ENCODE measurements at regions not wholly inside any gene's neighbourhood (a gene's known extent, or its start where the extent isn't known, plus 50 kb on each side); places are given as distances from the start of the nearest gene placed in this dataset.

DNA sequence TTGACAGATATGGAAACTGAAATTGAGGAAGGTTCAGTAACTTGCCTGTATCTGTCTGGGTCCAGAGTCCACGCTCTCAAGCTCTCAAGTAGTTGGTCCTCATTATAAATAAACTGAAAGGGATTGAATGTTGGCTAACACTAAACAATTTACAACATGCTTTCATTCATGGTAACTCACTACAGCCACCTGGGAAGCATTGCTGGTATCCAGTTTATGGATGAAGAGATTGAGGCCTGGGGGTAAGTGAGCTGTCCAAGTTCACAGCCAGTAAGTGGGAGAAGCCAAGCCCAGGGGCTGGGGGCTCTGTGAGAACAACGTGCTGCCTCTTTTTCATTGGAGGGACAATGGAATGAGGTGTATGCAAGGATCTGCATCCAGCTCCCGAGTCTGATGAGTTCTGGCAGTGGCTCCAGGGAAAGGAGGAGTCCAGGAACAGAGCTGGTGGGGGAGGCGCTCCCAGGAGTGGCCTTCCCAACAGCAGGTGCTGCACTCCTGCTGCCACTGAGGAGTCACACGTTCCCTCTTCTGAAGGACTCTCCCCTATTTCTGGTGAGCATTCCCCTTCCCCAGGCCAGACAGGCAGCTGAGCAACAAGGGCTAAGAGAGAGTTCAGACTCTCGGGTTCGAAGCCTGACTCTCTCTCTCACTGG is 175.8 kb downstream of the CSNK2A3 start:
- no peak for DNase-seq (ENCODE audit: low read depth)

- DNase-seq (ENCODE audit: low read depth), result no peak
Measured at GRCh38 chr11:11173316-11174025, 179.6 kb downstream of the CSNK2A3 start.

- no peak for DNase-seq (ENCODE audit: low read depth)
Measured at GRCh38 chr11:11171854-11172253, 181.2 kb downstream of the CSNK2A3 start.

DNA sequence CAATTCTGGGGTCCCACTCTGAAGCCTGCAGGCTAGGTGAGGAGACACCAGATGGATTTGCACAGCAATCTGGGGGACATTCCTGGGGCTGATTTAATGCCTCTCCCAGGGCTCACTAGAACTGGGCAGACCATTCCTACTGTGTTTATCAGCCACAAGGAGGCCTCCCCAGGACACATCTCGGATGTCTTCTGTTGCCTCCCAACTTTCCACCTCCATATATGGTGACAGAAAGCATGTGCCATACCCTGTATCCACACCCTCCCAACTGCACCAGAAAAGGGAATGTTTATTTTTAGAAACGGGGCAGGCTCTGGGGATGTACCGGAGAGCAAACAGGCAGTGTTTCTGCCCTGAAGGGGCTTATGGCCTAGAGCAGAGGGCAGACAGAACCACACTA is 181.8 kb downstream of the CSNK2A3 start:
- DNase-seq (ENCODE audit: low read depth), result no peak

GRCh38 chr11:11170352-11171084 is 182.5 kb downstream of the CSNK2A3 start:
- DNase-seq (ENCODE audit: low read depth), result no peak

GRCh38 chr11:11169715-11170351 is 183.2 kb downstream of the CSNK2A3 start:
- DNase-seq (ENCODE audit: low read depth), result no peak

DNA sequence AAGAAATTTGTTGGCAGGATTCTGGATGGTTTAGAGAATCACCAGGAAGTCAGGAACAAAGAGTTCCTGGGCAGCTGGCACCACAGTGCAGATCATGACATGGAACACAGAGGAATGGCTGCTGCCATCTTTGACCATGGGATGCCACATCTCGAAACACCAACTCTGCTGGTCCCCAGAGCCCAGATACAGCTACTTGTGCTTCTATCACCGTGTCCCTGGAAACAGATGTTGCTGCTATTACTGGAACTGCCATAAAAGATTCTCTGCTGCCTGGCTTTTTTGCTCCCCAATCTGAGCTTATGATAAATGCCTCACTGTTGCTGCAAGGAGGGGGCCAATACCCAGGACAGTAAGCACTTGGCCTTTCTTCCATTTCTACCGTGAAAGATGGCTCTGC is 185.2 kb downstream of the CSNK2A3 start:
- no peak for DNase-seq (ENCODE audit: low read depth)

GRCh38 chr11:11164334-11164690 is 188.7 kb downstream of the CSNK2A3 start:
- no peak for DNase-seq (ENCODE audit: low read depth)

DNA sequence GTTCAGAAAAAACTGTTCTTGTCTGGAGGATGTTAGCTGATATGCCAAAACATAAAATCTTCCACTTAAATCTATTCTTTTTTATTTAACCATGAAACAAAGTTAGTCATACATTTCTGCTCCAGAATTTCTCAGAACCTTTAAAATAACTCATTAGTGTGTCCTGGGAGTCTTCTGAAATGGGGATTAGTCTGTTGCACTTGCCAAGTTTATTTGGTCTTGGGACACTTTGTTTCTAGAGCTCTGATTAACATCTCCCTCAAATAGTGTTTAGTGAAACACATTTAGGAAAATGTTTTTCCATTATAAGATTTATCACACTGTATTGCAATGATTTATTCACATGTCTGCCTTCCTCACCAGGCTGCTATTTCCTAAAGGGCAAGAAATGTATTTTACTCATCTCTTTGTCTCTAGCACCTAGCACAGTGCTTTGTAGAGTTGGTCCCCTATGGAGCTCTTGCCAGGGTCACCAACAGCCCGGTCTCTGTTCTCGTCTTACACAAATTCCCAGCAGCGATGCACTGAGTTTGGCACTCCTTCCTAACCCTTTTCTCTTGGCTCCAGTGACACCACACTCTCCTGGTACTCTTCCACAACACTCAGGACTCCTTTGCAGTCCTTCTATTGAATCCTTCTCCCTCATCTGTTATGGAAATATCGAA is 189.2 kb downstream of the CSNK2A3 start:
- no peak for DNase-seq (ENCODE audit: low read depth)

DNA sequence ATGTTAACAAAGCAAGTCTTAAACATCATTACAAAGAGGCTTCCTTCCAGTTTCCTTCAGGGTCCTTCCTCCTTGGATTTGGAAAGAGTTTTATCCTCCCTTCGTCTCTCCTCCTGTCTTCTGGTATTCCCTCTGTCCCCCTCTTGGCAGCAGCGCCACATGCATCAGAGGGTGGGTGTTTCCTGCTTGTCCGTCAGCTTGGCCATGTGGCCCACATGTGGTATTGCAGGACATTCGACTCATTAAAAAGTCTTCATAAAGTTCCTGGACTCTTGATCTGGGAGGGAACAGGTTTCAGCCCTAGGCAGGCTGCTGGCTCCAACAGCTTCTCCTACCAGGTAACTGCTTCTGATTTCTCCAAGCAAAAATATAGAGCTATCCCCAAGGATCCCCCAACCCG is 189.8 kb downstream of the CSNK2A3 start:
- peak; percentile 13 for DNase-seq (ENCODE audit: low read depth)

- DNase-seq (ENCODE audit: low read depth), result peak; percentile 30
Measured at GRCh38 chr11:11157185-11157584, 195.9 kb downstream of the CSNK2A3 start.

- peak; percentile 13 for DNase-seq (ENCODE audit: low read depth)
Measured at GRCh38 chr11:11155962-11156815, 196.9 kb downstream of the CSNK2A3 start.

GRCh38 chr11:11152877-11153276 is 200.2 kb downstream of the CSNK2A3 start:
- DNase-seq (ENCODE audit: low read depth), result no peak

DNA sequence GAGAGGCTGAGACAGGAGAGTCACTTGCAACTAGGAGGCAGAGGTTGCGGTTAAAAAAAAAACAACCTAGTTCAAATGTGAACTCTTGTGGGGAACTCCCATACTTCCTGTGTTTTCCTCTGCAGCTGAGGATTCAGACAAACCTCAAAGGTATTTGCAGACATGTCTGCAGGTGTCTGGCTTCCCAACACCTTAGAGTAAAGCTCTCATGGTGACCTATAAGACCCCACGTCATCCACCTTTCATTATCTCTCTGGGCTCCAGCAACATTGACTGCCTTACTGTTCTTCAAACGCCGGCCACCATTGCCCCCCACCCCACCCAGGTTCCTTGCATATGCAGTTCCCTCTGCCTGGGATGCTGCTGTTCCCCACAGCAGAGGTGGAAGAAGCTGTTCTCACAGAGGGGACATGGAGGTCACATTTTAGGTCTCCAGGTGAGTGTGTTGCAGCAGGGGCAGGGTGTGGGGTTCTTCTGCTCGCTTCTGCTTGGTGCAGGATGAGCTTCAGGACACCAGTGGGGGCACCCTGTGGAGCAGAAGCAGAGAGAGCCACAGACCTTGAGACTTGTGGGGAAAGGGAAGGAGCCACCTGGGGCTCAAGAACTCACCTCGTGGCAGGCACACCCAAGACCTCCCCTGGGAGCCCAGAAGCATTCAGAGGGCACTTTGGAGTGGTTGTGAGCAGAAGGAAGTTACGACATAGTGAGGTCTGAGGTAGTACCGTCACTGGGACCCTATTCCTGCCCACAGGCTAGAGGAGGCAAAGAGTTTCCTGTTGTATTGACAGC is 203.2 kb downstream of the CSNK2A3 start:
- no peak for DNase-seq (ENCODE audit: low read depth)

DNA sequence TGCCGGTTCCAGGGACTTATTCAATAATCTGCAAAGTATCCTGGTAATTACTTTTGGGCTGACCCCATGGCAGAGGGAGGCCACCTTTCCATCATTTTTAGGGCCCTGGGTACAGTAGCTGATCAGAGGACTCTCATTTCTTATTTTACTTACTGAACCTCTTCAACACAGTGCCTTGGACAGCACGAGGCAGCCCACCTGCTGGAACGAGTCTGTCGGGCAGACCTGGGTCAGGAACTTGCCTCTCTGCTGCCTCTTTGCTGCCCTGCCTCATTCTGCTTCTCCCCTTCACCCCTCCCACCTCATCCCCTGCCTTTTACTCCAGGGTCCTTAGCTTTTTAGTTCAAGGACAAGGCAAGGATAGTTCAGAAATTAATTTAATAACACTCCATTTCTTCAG is 204.5 kb downstream of the CSNK2A3 start:
- no peak for DNase-seq (ENCODE audit: low read depth)

- peak; percentile 48 for DNase-seq (ENCODE audit: low read depth)
Measured at GRCh38 chr11:11148104-11148509, 204.9 kb downstream of the CSNK2A3 start.

DNA sequence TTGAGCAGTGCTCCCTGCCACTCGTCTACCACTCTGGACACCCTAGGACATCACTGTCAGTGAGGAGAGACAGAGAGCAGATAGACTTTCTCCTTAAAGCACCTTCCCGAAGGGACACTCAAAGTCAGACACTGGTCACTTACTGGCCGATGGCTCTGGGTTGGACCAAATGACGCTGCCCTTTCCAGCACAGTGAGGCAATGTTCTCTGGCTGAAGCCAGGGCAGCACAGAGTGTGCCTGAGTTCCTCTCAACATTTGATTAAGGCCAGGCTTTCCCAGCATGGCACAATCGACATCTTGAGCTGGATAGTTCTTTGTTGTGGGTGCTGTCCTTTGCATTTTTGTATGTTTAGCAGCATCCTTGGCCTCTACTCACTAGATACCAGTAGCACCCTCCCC is 206.2 kb downstream of the CSNK2A3 start:
- no peak for DNase-seq (ENCODE audit: low read depth)

GRCh38 chr11:11143849-11144248 is 209.2 kb downstream of the CSNK2A3 start:
- DNase-seq (ENCODE audit: low read depth), result no peak

DNA sequence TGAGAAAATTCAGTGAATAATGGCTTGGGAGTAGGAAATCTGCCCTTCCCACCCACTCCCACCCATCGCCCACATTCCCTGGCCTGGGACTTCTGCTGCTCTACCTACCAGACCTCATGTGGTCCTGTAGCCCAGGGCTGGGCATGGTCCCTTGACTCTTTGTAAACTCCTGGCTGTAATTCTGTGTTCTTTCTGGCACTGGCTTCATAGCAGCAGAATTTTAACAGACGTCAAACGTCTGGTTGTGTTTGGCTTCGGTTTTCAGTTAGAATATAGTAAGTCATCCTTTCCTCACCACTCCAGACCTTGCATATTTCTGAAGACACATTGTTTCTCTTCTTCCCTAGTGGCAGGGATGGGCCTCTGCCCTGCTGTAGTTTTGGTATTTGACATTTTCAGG is 210.6 kb downstream of the CSNK2A3 start:
- no peak for DNase-seq (ENCODE audit: low read depth)

DNA sequence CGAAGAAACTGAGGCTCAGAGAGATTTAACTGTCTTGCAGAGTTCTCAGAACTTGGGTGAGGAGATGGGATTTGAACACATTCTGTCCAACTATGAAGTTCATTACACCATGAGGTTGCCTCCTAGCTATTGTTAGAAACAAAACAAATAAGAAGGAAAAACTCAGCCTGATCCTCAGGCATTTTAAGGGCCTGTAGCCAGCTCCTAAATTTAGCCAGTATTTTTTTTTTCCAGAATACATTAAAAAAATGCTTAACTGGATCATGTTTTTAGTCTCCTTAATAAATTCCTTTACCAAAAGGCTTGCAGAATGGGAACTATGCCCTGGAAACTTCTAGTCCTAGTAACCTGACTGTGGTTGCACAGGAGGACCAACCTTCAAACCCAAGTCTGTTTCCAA is 212.0 kb downstream of the CSNK2A3 start:
- no peak for DNase-seq (ENCODE audit: low read depth)
